ENCODE measurements at regions not wholly inside any gene's neighbourhood (a gene's known extent, or its start where the extent isn't known, plus 50 kb on each side); places are given as distances from the start of the nearest gene placed in this dataset.

GRCh38 chr7:121620206-121620605 lies 224.1 kb upstream of the FAM3C start:
- no peak for TF ChIP-seq SPI1 (IDR thresholded peaks at IDR 0.05; ENCODE audit: borderline replicate concordance, low read depth)
- TF ChIP-seq REST (IDR thresholded peaks at IDR 0.05; ENCODE audit: insufficient replicate concordance, low read depth): no peak
- TF ChIP-seq GABPA (IDR thresholded peaks at IDR 0.05; ENCODE audit: low read depth): no peak
- TF ChIP-seq POLR2AphosphoS5 (IDR thresholded peaks at IDR 0.05; ENCODE audit: low read depth): no peak
- TF ChIP-seq, protein P1, sequence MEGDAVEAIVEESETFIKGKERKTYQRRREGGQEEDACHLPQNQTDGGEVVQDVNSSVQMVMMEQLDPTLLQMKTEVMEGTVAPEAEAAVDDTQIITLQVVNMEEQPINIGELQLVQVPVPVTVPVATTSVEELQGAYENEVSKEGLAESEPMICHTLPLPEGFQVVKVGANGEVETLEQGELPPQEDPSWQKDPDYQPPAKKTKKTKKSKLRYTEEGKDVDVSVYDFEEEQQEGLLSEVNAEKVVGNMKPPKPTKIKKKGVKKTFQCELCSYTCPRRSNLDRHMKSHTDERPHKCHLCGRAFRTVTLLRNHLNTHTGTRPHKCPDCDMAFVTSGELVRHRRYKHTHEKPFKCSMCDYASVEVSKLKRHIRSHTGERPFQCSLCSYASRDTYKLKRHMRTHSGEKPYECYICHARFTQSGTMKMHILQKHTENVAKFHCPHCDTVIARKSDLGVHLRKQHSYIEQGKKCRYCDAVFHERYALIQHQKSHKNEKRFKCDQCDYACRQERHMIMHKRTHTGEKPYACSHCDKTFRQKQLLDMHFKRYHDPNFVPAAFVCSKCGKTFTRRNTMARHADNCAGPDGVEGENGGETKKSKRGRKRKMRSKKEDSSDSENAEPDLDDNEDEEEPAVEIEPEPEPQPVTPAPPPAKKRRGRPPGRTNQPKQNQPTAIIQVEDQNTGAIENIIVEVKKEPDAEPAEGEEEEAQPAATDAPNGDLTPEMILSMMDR (IDR thresholded peaks at IDR 0.05; ENCODE audit: insufficient read depth, low read length): no peak
- no peak overlapping the region for H3K4me3 ChIP-seq (replicated peaks; ENCODE audit: insufficient read depth, low read length)
- H3K27me3 ChIP-seq (ENCODE audit: insufficient read depth, poor library complexity, severe bottlenecking): no peaks in the 10 kb centered on the region
- no peak for DNase-seq (ENCODE audit: low read depth in 1 of 2, low spot score in 1 of 2)
- H3K27ac ChIP-seq (replicated peaks): no peak overlapping the region

GRCh38 chr7:121618182-121618581 lies 222.1 kb upstream of the FAM3C start:
- Histone ChIP-seq H3K27ac (replicated peaks) (no peak overlapping the region), H3K4me3 (replicated peaks; ENCODE audit: insufficient read depth, low read length) (no peak overlapping the region), H3K27me3 (ENCODE audit: insufficient read depth, poor library complexity, severe bottlenecking) (no peaks in the 10 kb centered on the region)
- TF ChIP-seq REST (IDR thresholded peaks at IDR 0.05; ENCODE audit: insufficient replicate concordance, low read depth) (no peak), SPI1 (IDR thresholded peaks at IDR 0.05; ENCODE audit: borderline replicate concordance, low read depth) (no peak), POLR2AphosphoS5 (IDR thresholded peaks at IDR 0.05; ENCODE audit: low read depth) (no peak), GABPA (IDR thresholded peaks at IDR 0.05; ENCODE audit: low read depth) (no peak)
- TF ChIP-seq, protein P1 (IDR thresholded peaks at IDR 0.05; ENCODE audit: insufficient read depth, low read length): no peak
- no peak for DNase-seq (ENCODE audit: low read depth in 1 of 2, low spot score in 1 of 2)

GRCh38 chr7:121610243-121610642 lies 214.1 kb upstream of the FAM3C start:
- DNase-seq (ENCODE audit: low read depth in 1 of 2, low spot score in 1 of 2): no peak
- Histone ChIP-seq H3K27ac (replicated peaks) (no peak overlapping the region), H3K4me3 (replicated peaks; ENCODE audit: insufficient read depth, low read length) (no peak overlapping the region), H3K27me3 (ENCODE audit: insufficient read depth, poor library complexity, severe bottlenecking) (no peaks in the 10 kb centered on the region)
- TF ChIP-seq REST (IDR thresholded peaks at IDR 0.05; ENCODE audit: insufficient replicate concordance, low read depth) (no peak), POLR2AphosphoS5 (IDR thresholded peaks at IDR 0.05; ENCODE audit: low read depth) (no peak), SPI1 (IDR thresholded peaks at IDR 0.05; ENCODE audit: borderline replicate concordance, low read depth) (no peak)
- TF ChIP-seq, protein P1 (IDR thresholded peaks at IDR 0.05; ENCODE audit: insufficient read depth, low read length): no peak
